ENCODE measurements at regions not wholly inside any gene's neighbourhood (a gene's known extent, or its start where the extent isn't known, plus 50 kb on each side); places are given as distances from the start of the nearest gene placed in this dataset.

DNA sequence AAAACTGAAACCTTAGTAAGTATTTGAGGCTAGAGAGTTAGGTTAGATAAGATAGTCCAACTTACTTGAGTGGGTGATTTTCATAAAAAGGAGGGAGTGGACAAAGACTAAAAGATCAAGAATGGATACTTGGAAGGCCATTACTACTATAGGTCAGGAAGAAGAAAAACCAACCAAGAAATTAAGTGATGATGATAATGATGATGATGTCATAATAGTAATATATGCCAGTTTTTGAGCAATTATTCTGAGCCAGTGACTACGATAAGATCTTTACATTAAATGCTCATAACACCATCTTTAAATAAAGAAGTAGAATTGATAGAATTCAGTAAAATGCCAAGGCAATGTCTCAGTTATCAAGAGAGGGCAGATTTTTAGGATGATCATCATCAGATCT is 430.7 kb upstream of the ADAMTS5 start:
- Histone ChIP-seq H3K9me3 (no peaks in the 10 kb centered on the region), H3K4me1 (ENCODE audit: low read depth) (no peaks in the 10 kb centered on the region), H3K4me3 (no peak overlapping the region), H3K36me3 (ENCODE audit: low read depth) (no peaks in the 10 kb centered on the region)
- ATAC-seq (no peak), DNase-seq (no peak)
- TF ChIP-seq, protein P1, sequence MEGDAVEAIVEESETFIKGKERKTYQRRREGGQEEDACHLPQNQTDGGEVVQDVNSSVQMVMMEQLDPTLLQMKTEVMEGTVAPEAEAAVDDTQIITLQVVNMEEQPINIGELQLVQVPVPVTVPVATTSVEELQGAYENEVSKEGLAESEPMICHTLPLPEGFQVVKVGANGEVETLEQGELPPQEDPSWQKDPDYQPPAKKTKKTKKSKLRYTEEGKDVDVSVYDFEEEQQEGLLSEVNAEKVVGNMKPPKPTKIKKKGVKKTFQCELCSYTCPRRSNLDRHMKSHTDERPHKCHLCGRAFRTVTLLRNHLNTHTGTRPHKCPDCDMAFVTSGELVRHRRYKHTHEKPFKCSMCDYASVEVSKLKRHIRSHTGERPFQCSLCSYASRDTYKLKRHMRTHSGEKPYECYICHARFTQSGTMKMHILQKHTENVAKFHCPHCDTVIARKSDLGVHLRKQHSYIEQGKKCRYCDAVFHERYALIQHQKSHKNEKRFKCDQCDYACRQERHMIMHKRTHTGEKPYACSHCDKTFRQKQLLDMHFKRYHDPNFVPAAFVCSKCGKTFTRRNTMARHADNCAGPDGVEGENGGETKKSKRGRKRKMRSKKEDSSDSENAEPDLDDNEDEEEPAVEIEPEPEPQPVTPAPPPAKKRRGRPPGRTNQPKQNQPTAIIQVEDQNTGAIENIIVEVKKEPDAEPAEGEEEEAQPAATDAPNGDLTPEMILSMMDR (IDR thresholded peaks at IDR 0.05) = no peak
- intact Hi-C loops (cut with DNase I, micrococcal nuclease) = no loop called here

DNA sequence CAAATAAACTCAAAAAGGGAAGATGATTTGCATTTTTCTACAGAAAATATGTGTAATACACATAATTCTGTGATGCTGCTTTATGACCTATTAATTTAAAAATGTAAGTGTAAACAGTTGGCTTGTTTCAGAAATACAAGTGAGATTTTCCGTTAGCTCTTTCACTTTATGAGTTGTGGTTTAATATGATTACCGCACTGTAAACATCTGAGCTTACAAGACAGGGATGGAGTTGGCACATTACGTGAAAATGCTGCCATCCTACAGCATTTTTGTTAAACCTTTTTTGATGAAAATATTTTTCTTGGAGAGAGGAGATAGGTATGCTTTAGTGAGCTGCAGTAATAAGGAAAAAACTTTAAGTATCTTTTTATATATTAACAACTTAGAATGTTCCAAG is 426.8 kb upstream of the ADAMTS5 start:
- Histone ChIP-seq H3K4me3 (no peak overlapping the region), H3K36me3 (ENCODE audit: low read depth) (no peaks in the 10 kb centered on the region), H3K9me3 (no peaks in the 10 kb centered on the region), H3K4me1 (ENCODE audit: low read depth) (no peaks in the 10 kb centered on the region)
- intact Hi-C loops (cut with DNase I, micrococcal nuclease) = no loop called here
- TF ChIP-seq, protein P1 (IDR thresholded peaks at IDR 0.05) = no peak
- DNase-seq (no peak), ATAC-seq (no peak)

DNA sequence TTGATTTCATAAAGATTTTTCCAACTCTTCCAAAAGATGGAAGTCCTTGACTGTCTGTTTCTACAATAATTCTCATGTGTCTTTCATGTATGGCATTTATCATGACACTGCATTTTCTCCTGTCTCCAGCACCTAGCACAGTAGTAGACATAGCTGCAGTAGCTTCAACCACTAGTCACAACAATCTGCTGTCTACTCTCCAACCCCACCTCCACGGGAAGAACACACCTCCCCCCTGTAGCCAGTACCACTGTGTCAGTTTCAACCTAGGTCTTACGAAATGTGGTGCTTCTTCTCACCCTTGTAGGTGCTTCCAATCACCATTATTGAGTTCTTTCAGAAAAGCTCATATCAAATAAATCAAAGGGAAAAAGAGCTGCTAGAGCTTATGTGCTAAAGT is 425.1 kb upstream of the ADAMTS5 start:
- intact Hi-C loops (cut with DNase I, micrococcal nuclease) = no loop called here
- Histone ChIP-seq H3K9me3 (no peaks in the 10 kb centered on the region), H3K36me3 (ENCODE audit: low read depth) (no peaks in the 10 kb centered on the region), H3K4me3 (no peak overlapping the region), H3K4me1 (ENCODE audit: low read depth) (no peaks in the 10 kb centered on the region)
- no peak for DNase-seq
- TF ChIP-seq, protein P1 (IDR thresholded peaks at IDR 0.05) = no peak
- ATAC-seq = no peak

GRCh38 chr21:27390384-27390783 is 423.5 kb upstream of the ADAMTS5 start:
- Histone ChIP-seq H3K36me3 (ENCODE audit: low read depth) (no peaks in the 10 kb centered on the region), H3K9me3 (no peaks in the 10 kb centered on the region), H3K4me3 (no peak overlapping the region), H3K4me1 (ENCODE audit: low read depth) (no peaks in the 10 kb centered on the region)
- DNase-seq (no peak), ATAC-seq (no peak)
- intact Hi-C loops (cut with DNase I, micrococcal nuclease) = no loop called here
- TF ChIP-seq, protein P1 (IDR thresholded peaks at IDR 0.05) = no peak

DNA sequence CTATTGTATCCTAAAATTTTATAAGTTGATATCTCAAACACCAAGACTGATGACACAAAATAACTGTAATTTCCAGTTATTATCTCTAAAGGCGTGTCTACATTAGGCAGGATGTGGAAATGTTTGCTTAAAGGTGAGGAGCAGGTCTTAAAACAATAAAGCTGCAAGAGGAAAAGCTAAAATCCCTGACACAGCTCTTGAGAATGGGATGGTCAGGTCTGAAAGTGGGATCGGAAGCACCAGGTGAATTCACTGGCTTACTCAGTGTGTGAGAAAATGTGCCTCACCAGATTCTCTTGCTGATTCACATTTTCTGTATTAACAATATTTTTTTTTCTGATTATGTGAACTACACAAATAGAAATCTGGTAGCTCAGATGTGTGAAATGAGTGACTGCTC is 421.9 kb upstream of the ADAMTS5 start:
- DNase-seq = no peak
- Histone ChIP-seq H3K4me1 (ENCODE audit: low read depth) (no peaks in the 10 kb centered on the region), H3K9me3 (no peaks in the 10 kb centered on the region), H3K4me3 (no peak overlapping the region), H3K36me3 (ENCODE audit: low read depth) (no peaks in the 10 kb centered on the region)
- TF ChIP-seq, protein P1 (IDR thresholded peaks at IDR 0.05) = no peak
- no peak for ATAC-seq
- intact Hi-C loops (cut with DNase I, micrococcal nuclease) = no loop called here

- Histone ChIP-seq H3K4me1 (ENCODE audit: low read depth) (no peaks in the 10 kb centered on the region), H3K9me3 (no peaks in the 10 kb centered on the region), H3K4me3 (no peak overlapping the region), H3K36me3 (ENCODE audit: low read depth) (no peaks in the 10 kb centered on the region)
- no peak for DNase-seq
- no peak for ATAC-seq
- TF ChIP-seq, protein P1 (IDR thresholded peaks at IDR 0.05) = no peak
- intact Hi-C loops (cut with DNase I, micrococcal nuclease) = no loop called here
Observed at GRCh38 chr21:27382404-27382803, 415.5 kb upstream of the ADAMTS5 start.
